HL-60 (cell line): ENCODE measurements at regions not wholly inside any gene's neighbourhood (a gene's known extent, or its start where the extent isn't known, plus 50 kb on each side); places are given as distances from the start of the nearest gene placed in this dataset.

Experiments
- DNase-seq, 2 experiments: peaks; one replicate each; pipeline ENCODE4 v3.0.0-alpha.2; 2010 to 2020; ENCODE audit warnings: low read depth in 1 of 2, low spot score in 1 of 2
- H3K27ac ChIP-seq: fragments of 250-450 bp; sonication (Bioruptor Pico); replicated peaks from 2 replicates; pipeline ENCODE4 v1.5.1; 2020; ENCODE audit warnings: mild to moderate bottlenecking, moderate library complexity
- H3K27me3 ChIP-seq: fragments of 250-450 bp; sonication (Bioruptor Pico); 2 replicates; pipeline ENCODE4 v1.5.1; 2021; ENCODE audit warnings: mild to moderate bottlenecking, moderate library complexity; ENCODE audit not compliant: insufficient read depth, poor library complexity, severe bottlenecking
- H3K4me3 ChIP-seq: replicated peaks from 2 replicates; pipeline ENCODE4 v1.5.1; 2011; ENCODE audit warnings: mild to moderate bottlenecking, control low read depth, low read length; ENCODE audit not compliant: insufficient read depth
- CTCF ChIP-seq: IDR thresholded peaks from one replicate; pipeline ENCODE4 v1.5.1; 2011; ENCODE audit warnings: low read length, control low read depth, inconsistent platforms; ENCODE audit not compliant: insufficient read depth
- GABPA ChIP-seq: IDR thresholded peaks from 2 replicates; pipeline ENCODE4 v1.6.1; 2012; ENCODE audit warnings: low read depth
- POLR2AphosphoS5 ChIP-seq: IDR thresholded peaks from 2 replicates; pipeline ENCODE4 v1.6.1; 2012; ENCODE audit warnings: low read depth
- SPI1 ChIP-seq: IDR thresholded peaks from 2 replicates; pipeline ENCODE4 v1.6.1; 2012; ENCODE audit warnings: low read depth, mild to moderate bottlenecking, borderline replicate concordance
- TF ChIP-seq, protein P1 (sequence below): IDR thresholded peaks from 2 replicates; pipeline ENCODE4 v1.6.1; 2012; ENCODE audit warnings: low read depth; ENCODE audit not compliant: insufficient replicate concordance

DNA sequence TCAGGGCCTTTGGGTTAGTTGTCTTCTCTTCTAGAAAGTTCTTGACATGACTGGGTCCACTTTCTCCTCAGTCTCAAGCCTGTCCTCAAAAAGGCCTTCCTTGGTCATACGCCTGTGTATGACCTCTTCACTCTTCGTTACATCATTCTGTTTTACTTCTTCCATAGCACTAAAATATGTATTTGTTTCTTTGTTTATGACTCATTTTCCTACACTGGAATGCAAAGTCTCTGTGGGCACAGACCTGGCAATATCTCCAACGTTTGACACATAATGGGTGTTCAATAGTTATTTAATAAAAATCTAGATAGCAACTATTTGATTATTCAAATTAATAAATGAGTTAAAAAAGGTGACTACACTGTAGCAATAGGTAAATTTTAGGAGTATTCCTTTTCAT, 85.1 kb downstream of the YIPF5 start:
- no peak overlapping the region for H3K4me3 ChIP-seq
- no peak for DNase-seq
- H3K27me3 ChIP-seq: no peaks in the 10 kb centered on the region
- TF ChIP-seq GABPA: no peak
- TF ChIP-seq SPI1: no peak
- no peak for TF ChIP-seq CTCF
- TF ChIP-seq, protein P1, sequence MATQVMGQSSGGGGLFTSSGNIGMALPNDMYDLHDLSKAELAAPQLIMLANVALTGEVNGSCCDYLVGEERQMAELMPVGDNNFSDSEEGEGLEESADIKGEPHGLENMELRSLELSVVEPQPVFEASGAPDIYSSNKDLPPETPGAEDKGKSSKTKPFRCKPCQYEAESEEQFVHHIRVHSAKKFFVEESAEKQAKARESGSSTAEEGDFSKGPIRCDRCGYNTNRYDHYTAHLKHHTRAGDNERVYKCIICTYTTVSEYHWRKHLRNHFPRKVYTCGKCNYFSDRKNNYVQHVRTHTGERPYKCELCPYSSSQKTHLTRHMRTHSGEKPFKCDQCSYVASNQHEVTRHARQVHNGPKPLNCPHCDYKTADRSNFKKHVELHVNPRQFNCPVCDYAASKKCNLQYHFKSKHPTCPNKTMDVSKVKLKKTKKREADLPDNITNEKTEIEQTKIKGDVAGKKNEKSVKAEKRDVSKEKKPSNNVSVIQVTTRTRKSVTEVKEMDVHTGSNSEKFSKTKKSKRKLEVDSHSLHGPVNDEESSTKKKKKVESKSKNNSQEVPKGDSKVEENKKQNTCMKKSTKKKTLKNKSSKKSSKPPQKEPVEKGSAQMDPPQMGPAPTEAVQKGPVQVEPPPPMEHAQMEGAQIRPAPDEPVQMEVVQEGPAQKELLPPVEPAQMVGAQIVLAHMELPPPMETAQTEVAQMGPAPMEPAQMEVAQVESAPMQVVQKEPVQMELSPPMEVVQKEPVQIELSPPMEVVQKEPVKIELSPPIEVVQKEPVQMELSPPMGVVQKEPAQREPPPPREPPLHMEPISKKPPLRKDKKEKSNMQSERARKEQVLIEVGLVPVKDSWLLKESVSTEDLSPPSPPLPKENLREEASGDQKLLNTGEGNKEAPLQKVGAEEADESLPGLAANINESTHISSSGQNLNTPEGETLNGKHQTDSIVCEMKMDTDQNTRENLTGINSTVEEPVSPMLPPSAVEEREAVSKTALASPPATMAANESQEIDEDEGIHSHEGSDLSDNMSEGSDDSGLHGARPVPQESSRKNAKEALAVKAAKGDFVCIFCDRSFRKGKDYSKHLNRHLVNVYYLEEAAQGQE: no peak
- TF ChIP-seq POLR2AphosphoS5: no peak
- no peak overlapping the region for H3K27ac ChIP-seq

DNA sequence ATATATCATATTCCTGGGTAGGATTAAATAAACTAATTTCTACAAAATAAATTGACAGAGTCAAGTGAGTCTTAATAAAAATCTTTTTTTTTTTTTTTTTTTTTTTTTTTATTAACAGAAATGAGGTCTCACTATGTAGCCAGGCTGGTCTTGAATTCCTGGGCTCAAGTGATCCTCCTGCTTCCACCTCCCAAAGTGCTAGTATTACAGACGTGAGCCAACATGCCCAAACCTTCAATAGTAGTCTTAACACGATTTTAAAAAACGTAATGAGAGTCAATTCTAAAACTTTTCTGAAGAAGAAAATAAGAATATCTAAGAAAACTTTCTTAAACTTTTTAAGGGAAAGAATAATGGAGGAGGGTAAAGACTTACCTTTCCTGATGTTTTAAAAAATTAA, 84.2 kb downstream of the YIPF5 start:
- Histone ChIP-seq H3K27me3 (no peaks in the 10 kb centered on the region), H3K27ac (no peak overlapping the region), H3K4me3 (no peak overlapping the region)
- TF ChIP-seq CTCF (no peak), SPI1 (no peak), GABPA (no peak), POLR2AphosphoS5 (no peak)
- TF ChIP-seq, protein P1: no peak
- no peak for DNase-seq

- no peaks in the 10 kb centered on the region for H3K27me3 ChIP-seq
- DNase-seq: no peak
- no peak overlapping the region for H3K4me3 ChIP-seq
- H3K27ac ChIP-seq: no peak overlapping the region
- TF ChIP-seq POLR2AphosphoS5 (no peak), GABPA (no peak), SPI1 (no peak), CTCF (no peak)
- TF ChIP-seq, protein P1: no peak
Observed at GRCh38 chr5:144087576-144087975, 82.9 kb downstream of the YIPF5 start.
